GM13977 (cell line): ENCODE measurements at regions not wholly inside any gene's neighbourhood (a gene's known extent, or its start where the extent isn't known, plus 50 kb on each side); places are given as distances from the start of the nearest gene placed in this dataset.
"Not testable (repeated sequence)": the region's sequence is repeated elsewhere in the genome, so short reads cannot be mapped to it uniquely, and the experiment has no call there.

Source experiments
- DNase-seq: peaks from one replicate; pipeline ENCODE4 v3.0.0; 2012; ENCODE audit warnings: low spot score
- CTCF ChIP-seq: IDR thresholded peaks from 2 replicates; pipeline ENCODE4 v1.5.1; 2012; ENCODE audit warnings: mild to moderate bottlenecking, control low read depth; ENCODE audit not compliant: insufficient read depth; ENCODE audit errors: extremely low read depth, missing control alignments
- in situ Hi-C: fragments of 300-500 bp; cut with MboI; formaldehyde crosslinking; loops from one replicate; pipeline ENCODE4 v1.12.0; 2022; ENCODE audit warnings: low sequenced_read_pairs, low pct_unique_long_range_greater_than_20kb, mixed read lengths, inconsistent platforms; ENCODE audit not compliant: unreplicated experiment

GRCh38 chrX:96579252-96579651, 105.4 kb upstream of the DIAPH2 start:
- TF ChIP-seq CTCF, result no peak
- in situ Hi-C loops, result no loop called here
- DNase-seq, result no peak

GRCh38 chrX:96590403-96590802, 94.2 kb upstream of the DIAPH2 start:
- no peak for DNase-seq
- in situ Hi-C loops, result no loop called here
- TF ChIP-seq CTCF, result no peak

GRCh38 chrX:96591421-96591820, 93.2 kb upstream of the DIAPH2 start:
- in situ Hi-C loops, result no loop called here
- TF ChIP-seq CTCF, result no peak
- DNase-seq, result no peak

GRCh38 chrX:96597847-96598246, 86.8 kb upstream of the DIAPH2 start:
- in situ Hi-C loops, DNase-seq: not testable (repeated sequence)

GRCh38 chrX:96611619-96612362, 72.9 kb upstream of the DIAPH2 start:
- in situ Hi-C loops, result no loop called here
- DNase-seq, result no peak
- TF ChIP-seq CTCF, result no peak

GRCh38 chrX:96615448-96615847, 69.2 kb upstream of the DIAPH2 start:
- in situ Hi-C loops, result no loop called here
- no peak for DNase-seq
- TF ChIP-seq CTCF, result no peak

GRCh38 chrX:96619588-96619987, 65.1 kb upstream of the DIAPH2 start:
- no peak for TF ChIP-seq CTCF
- DNase-seq, result no peak
- in situ Hi-C loops, result no loop called here
